NT2/D1 (cell line): ENCODE measurements at regions not wholly inside any gene's neighbourhood (a gene's known extent, or its start where the extent isn't known, plus 50 kb on each side); places are given as distances from the start of the nearest gene placed in this dataset.

Experiments
- SUZ12 ChIP-seq: IDR thresholded peaks from 2 replicates; pipeline ENCODE4 v1.6.1; 2011; ENCODE audit not compliant: insufficient read length, insufficient read depth; ENCODE audit errors: extremely low read depth
- YY1 ChIP-seq: IDR thresholded peaks from 2 replicates; pipeline ENCODE4 v1.6.1; 2011; ENCODE audit not compliant: insufficient read length, insufficient read depth
- ZNF274 ChIP-seq: IDR thresholded peaks from 2 replicates; pipeline ENCODE4 v1.6.1; 2011; ENCODE audit warnings: mild to moderate bottlenecking, low read depth, low read length

DNA sequence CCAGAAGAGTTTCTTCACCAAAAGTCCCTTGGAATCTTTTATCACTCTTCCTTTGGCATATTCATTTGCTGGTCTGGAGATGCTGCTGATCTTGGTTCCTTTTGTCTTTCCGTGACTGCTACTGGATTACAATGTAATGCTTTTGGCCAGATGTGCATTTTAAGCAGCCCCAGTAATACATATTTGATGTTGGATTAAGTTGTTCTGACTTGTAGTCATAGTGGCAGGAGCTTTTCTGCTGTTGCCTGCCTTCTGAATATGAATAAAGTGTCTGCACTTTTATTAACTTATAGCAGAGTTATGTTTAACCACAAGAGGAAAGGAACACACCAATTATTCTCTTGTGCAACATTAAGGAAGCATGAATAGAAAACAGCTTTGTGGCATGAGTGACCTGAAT lies 360.0 kb upstream of the DDI1 start:
- TF ChIP-seq ZNF274, result no peak
- TF ChIP-seq SUZ12, result no peak
- TF ChIP-seq YY1, result no peak
